ENCODE measurements at regions not wholly inside any gene's neighbourhood (a gene's known extent, or its start where the extent isn't known, plus 50 kb on each side); places are given as distances from the start of the nearest gene placed in this dataset.

DNA sequence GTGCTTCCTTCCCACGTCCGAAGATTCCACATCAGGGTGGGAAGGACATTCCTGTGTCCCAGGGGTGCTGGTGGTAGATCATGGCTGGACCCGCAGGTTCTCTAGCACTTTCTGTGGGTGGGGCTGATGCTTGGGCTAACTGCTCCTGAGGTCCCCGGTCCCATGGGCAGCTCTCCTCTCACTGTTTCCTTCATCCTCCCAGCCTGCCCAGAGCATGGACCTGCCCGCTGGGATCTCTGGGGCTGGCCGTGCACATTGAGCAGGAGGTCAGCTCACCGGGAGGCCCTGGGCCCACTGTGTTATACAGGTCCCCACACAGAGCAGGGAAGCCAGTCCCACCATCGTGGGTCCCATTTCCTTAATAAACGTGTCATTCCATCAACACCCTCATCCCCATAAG is 502.3 kb downstream of the TCERG1L start:
- Histone ChIP-seq H3K36me3 (ENCODE audit: control insufficient read depth, insufficient read depth, low read length) (no peaks in the 10 kb centered on the region), H3K4me1 (ENCODE audit: control insufficient read depth, insufficient read depth, low read length) (no peaks in the 10 kb centered on the region), H3K27me3 (ENCODE audit: control insufficient read depth, insufficient read depth, low read length) (no peaks in the 10 kb centered on the region), H3K27ac (ENCODE audit: low read length) (no peak overlapping the region), H3K4me3 (ENCODE audit: low read length) (no peak overlapping the region), H3K9me3 (ENCODE audit: control insufficient read depth, low read depth, low read length) (no peaks in the 10 kb centered on the region)
- no CpG with 5 or more reads among the region's 9 CpGs for WGBS (ENCODE audit: insufficient coverage, low lambda C conversion rate)
- no peak for DNase-seq

DNA sequence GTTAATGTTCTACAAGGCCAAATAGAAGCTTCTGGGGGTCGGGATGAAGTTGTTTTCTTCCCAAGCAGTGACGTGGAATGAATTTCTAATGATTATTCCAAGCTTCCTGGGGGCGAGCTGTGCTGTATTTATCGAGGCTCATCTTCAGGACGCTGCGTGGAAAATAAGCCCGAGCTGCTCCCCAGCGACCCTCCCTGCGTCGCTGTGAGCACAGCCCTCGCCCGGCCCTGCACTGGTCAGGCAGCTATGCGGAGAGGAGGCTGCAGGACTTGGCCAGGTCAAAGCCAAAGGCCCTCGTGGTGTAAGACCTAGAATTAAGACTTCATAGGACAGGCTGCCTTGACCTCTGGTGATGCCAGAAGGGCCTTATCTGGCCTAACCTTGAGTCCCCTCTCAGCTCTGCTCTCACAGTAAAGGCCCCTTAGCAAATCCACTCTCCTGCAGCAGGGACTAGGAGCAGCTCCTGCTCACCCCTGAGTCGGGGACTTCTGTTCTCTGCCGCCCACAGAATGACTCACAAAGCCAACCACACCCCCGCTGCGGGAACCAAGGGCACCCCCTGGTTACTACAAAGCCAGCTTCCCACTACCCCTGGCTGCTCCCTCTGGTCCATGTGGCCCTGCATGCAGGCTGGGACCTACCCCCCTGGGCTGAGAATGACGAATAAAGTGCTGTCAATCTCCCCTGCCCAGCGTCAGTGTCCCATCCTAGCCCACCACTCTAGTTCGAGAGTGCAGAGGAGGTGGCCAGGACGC is 501.6 kb downstream of the TCERG1L start:
- Histone ChIP-seq H3K4me1 (ENCODE audit: control insufficient read depth, insufficient read depth, low read length) (no peaks in the 10 kb centered on the region), H3K36me3 (ENCODE audit: control insufficient read depth, insufficient read depth, low read length) (no peaks in the 10 kb centered on the region), H3K9me3 (ENCODE audit: control insufficient read depth, low read depth, low read length) (no peaks in the 10 kb centered on the region), H3K4me3 (ENCODE audit: low read length) (no peak overlapping the region), H3K27me3 (ENCODE audit: control insufficient read depth, insufficient read depth, low read length) (no peaks in the 10 kb centered on the region), H3K27ac (ENCODE audit: low read length) (no peak overlapping the region)
- no CpG with 5 or more reads among the region's 22 CpGs for WGBS (ENCODE audit: insufficient coverage, low lambda C conversion rate)
- no peak for DNase-seq

DNA sequence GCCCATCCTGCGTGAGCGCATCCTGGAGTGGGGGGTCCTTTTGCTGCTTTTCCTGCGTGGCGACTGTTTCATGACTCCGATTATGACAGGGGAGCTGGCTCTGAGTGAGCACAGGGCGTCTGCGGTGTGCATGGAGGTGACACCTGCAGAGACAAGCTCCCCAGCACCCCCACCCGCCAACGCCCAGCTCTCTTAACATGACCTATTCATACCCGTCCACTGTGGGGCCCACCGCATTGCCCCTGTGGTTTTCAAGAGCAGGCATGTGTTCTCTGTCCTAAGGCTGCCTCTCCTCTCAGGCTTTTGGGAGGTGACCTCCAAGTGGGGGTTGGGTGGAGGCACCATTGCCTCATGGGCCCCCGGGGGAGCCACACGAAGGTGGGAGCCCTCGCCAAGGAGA is 500.7 kb downstream of the TCERG1L start:
- Histone ChIP-seq H3K9me3 (ENCODE audit: control insufficient read depth, low read depth, low read length) (no peaks in the 10 kb centered on the region), H3K4me1 (ENCODE audit: control insufficient read depth, insufficient read depth, low read length) (no peaks in the 10 kb centered on the region), H3K36me3 (ENCODE audit: control insufficient read depth, insufficient read depth, low read length) (no peaks in the 10 kb centered on the region), H3K27me3 (ENCODE audit: control insufficient read depth, insufficient read depth, low read length) (no peaks in the 10 kb centered on the region), H3K4me3 (ENCODE audit: low read length) (no peak overlapping the region), H3K27ac (ENCODE audit: low read length) (no peak overlapping the region)
- WGBS (ENCODE audit: insufficient coverage, low lambda C conversion rate), result no CpG with 5 or more reads among the region's 14 CpGs
- no peak for DNase-seq

DNA sequence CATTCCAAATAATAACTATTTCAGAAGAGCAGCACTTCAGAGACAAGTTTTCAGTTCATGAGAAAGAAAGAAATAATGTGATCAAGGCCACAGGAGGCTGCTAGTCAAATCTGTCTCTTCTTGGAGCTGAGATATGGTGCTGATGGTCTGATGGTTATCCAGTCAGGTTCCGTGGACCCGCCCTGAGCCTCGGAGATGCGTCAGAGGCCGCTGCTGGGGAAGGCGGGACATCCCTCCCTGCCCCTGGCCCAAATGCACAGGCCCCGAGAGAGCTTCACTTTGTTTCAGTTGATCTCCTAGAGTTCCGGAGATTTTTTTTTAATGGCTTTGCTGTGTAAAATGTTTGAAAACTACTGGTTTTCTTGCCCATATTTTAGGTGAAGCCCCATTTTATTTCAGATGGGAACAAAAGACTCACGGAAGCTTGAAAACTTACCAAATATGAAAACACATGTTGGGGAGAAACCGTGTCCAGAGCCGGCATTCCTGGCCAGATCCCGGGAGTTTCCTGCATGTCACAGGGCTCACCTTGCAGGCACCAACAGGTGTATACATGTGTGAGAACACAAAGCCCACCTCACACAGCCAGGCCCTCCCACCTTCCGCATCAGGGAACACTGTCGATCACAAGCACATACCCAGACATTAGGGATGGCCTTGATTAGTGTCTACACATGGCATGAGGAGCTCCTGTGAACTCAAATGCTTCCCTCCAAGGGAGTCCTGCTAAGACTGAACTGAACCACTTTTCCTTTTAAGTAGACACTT is 499.0 kb downstream of the TCERG1L start:
- WGBS (ENCODE audit: insufficient coverage, low lambda C conversion rate), result no CpG with 5 or more reads among the region's 14 CpGs
- no peak for DNase-seq
- no peaks in the 10 kb centered on the region for H3K9me3 ChIP-seq (ENCODE audit: control insufficient read depth, low read depth, low read length)
- no peak overlapping the region for H3K27ac ChIP-seq (ENCODE audit: low read length)
- no peaks in the 10 kb centered on the region for H3K27me3 ChIP-seq (ENCODE audit: control insufficient read depth, insufficient read depth, low read length)
- H3K36me3 ChIP-seq (ENCODE audit: control insufficient read depth, insufficient read depth, low read length), result no peaks in the 10 kb centered on the region
- no peaks in the 10 kb centered on the region for H3K4me1 ChIP-seq (ENCODE audit: control insufficient read depth, insufficient read depth, low read length)
- no peak overlapping the region for H3K4me3 ChIP-seq (ENCODE audit: low read length)

DNA sequence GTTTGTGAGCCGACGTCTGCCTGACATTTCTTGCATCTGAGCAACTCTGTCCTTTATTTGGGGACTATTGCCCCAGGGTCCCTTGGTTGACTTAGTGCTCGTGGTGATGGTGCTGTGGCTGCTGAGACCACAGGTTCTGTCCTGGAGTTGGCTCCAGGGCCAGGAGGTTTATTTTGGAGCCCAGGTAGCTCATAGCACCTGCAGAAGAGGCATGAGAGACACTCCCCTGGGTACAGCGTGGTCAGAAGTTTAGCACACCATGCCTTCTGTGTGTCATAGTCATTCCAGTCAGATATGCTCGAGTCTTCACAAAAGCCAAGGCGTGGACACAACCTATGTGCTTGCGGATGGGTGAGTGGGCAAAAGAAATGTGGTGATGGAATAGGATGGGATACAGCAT is 496.9 kb downstream of the TCERG1L start:
- H3K36me3 ChIP-seq (ENCODE audit: control insufficient read depth, insufficient read depth, low read length), result no peaks in the 10 kb centered on the region
- no peak overlapping the region for H3K4me3 ChIP-seq (ENCODE audit: low read length)
- no peaks in the 10 kb centered on the region for H3K4me1 ChIP-seq (ENCODE audit: control insufficient read depth, insufficient read depth, low read length)
- no peak for DNase-seq
- 100% methylated on average over 1 of the region's 7 CpGs for WGBS (ENCODE audit: insufficient coverage, low lambda C conversion rate)
- no peaks in the 10 kb centered on the region for H3K27me3 ChIP-seq (ENCODE audit: control insufficient read depth, insufficient read depth, low read length)
- H3K9me3 ChIP-seq (ENCODE audit: control insufficient read depth, low read depth, low read length), result no peaks in the 10 kb centered on the region
- H3K27ac ChIP-seq (ENCODE audit: low read length), result no peak overlapping the region

DNA sequence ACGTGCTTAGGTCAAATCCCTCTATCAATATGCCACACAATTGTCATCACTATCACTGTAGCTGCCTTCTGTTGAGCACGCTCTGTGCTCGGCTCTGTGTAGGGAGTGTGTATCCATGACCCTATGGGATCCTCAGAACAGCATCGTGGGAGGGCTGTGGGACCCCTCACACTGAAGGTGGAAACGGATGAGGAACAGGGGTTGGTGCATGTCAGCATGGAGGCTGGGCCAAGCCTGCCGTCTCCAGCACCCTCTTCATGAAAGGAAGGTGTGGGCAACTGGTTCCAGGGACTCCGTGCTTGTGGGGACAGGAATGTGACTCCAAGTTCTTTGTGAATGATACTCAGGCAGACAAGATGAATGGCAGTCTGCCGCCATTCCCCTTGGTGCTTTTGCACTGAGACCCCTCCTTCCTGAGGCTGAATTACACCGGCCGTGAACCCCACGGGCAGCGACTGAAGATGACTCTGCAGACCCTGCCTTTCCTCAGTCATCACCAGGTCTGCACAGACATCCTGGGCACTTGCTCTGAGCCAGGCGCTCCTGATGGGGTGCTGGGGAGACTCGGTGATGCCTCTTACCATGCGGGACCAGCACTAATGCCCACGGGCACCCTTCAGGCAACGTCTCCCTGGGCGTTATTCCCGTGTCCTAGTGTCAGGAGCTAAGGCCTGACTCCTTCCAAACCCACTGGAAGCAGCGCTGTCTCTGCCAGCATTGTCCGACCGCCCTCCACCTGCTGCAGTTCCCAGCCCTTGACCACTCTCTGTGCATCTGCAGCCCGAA is 495.2 kb downstream of the TCERG1L start:
- Histone ChIP-seq H3K9me3 (ENCODE audit: control insufficient read depth, low read depth, low read length) (no peaks in the 10 kb centered on the region), H3K27me3 (ENCODE audit: control insufficient read depth, insufficient read depth, low read length) (no peaks in the 10 kb centered on the region), H3K36me3 (ENCODE audit: control insufficient read depth, insufficient read depth, low read length) (no peaks in the 10 kb centered on the region), H3K4me1 (ENCODE audit: control insufficient read depth, insufficient read depth, low read length) (no peaks in the 10 kb centered on the region), H3K4me3 (ENCODE audit: low read length) (no peak overlapping the region), H3K27ac (ENCODE audit: low read length) (no peak overlapping the region)
- DNase-seq, result no peak
- 100% methylated on average over 1 of the region's 23 CpGs for WGBS (ENCODE audit: insufficient coverage, low lambda C conversion rate)

DNA sequence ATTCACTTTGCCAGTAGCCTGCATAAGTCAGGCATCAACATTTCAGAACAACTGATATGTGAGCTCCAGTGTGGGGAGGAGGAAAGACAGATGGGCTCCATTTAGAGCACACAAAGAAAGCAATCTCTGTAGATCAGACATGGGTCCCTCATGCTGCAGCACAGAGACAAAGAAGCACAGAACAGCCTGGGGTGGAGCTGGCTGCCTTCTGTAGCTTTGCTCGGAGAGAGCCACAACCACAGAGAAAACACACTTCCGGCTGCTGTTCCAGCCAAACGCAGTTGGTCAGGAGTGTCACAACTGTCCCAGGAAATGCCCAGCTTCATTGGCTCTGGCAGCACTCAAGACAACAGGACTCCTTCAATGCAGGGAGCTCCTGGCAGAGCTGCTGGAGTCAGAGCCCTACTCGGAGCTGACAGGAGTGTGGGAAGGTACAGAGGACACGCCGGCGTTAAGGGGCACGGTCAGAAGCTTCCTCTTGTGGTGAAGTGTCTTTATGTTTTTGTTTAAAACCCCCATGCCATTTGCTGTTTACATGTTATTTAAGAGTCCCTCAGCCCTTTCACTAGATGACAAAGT is 494.4 kb downstream of the TCERG1L start:
- Histone ChIP-seq H3K36me3 (ENCODE audit: control insufficient read depth, insufficient read depth, low read length) (no peaks in the 10 kb centered on the region), H3K27me3 (ENCODE audit: control insufficient read depth, insufficient read depth, low read length) (no peaks in the 10 kb centered on the region)
- DNase-seq, result no peak

DNA sequence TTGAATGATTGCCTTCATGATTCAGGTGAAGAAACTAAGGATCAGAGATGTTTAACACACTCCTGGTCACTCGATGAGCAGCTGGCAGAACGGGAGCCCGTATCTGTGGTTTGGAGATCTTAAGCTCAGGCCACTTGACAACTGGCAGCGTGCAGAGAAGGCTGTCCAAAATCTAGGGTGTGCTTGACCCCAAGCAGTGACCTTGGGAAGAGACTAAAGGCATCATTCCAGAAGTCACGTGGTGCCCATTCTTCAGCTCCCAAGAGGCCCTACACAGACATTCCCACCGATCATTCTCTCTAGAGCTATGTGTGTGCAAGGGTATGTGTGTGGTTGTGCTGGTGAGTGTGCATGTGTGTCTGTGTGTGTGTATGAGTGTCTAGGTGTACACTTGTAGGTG is 493.8 kb downstream of the TCERG1L start:
- Histone ChIP-seq H3K4me3 (ENCODE audit: low read length) (no peak overlapping the region), H3K4me1 (ENCODE audit: control insufficient read depth, insufficient read depth, low read length) (no peaks in the 10 kb centered on the region), H3K27me3 (ENCODE audit: control insufficient read depth, insufficient read depth, low read length) (no peaks in the 10 kb centered on the region), H3K36me3 (ENCODE audit: control insufficient read depth, insufficient read depth, low read length) (no peaks in the 10 kb centered on the region), H3K9me3 (ENCODE audit: control insufficient read depth, low read depth, low read length) (no peaks in the 10 kb centered on the region), H3K27ac (ENCODE audit: low read length) (no peak overlapping the region)
- no peak for DNase-seq
- WGBS (ENCODE audit: insufficient coverage, low lambda C conversion rate), result no CpG with 5 or more reads among the region's 6 CpGs

More for the DNA sequence above, 494.4 kb downstream of the TCERG1L start:
- no CpG with 5 or more reads among the region's 8 CpGs for WGBS (ENCODE audit: insufficient coverage, low lambda C conversion rate)
- no peak overlapping the region for H3K27ac ChIP-seq (ENCODE audit: low read length)
- H3K4me1 ChIP-seq (ENCODE audit: control insufficient read depth, insufficient read depth, low read length), result no peaks in the 10 kb centered on the region
- no peak overlapping the region for H3K4me3 ChIP-seq (ENCODE audit: low read length)
- H3K9me3 ChIP-seq (ENCODE audit: control insufficient read depth, low read depth, low read length), result no peaks in the 10 kb centered on the region

DNA sequence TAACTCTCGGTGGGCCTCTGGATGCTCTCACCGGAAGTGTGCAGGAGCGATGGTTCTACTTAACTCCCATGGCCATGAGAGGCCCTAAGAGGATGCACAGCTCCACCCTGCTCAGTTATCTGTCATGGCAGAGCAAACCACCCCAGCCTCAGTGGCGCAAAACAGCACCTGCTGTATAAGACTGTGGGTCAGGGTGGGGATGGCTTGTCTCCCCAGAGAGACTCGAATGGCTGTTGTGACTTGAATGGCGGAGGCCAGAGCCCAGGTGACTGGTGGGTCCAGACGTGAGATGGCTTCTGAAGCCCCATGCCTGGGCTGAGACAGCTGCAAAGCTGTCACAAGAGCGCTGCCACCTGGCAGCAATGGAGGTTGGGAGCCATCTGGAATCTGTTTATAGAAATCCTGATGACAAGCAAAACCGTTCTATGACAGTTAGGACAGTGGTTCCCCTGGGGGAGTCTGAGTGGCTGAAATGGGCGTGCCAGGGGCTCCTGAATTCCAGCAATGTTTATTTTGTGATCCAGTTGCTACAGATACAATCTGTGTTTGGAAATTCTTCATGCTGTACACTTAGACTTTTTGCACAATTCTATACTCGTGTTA is 490.5 kb downstream of the TCERG1L start:
- WGBS (ENCODE audit: insufficient coverage, low lambda C conversion rate), result 60% methylated on average over 1 of the region's 11 CpGs
- no peak overlapping the region for H3K4me3 ChIP-seq (ENCODE audit: low read length)
- no peaks in the 10 kb centered on the region for H3K4me1 ChIP-seq (ENCODE audit: control insufficient read depth, insufficient read depth, low read length)
- H3K36me3 ChIP-seq (ENCODE audit: control insufficient read depth, insufficient read depth, low read length), result no peaks in the 10 kb centered on the region
- H3K9me3 ChIP-seq (ENCODE audit: control insufficient read depth, low read depth, low read length), result no peaks in the 10 kb centered on the region
- no peaks in the 10 kb centered on the region for H3K27me3 ChIP-seq (ENCODE audit: control insufficient read depth, insufficient read depth, low read length)
- no peak for DNase-seq
- no peak overlapping the region for H3K27ac ChIP-seq (ENCODE audit: low read length)
